Left renal cortex interstitium (tissue), 4 donors: ENCODE measurements at regions not wholly inside any gene's neighbourhood (a gene's known extent, or its start where the extent isn't known, plus 50 kb on each side); places are given as distances from the start of the nearest gene placed in this dataset.
"Not testable (repeated sequence)": the region's sequence is repeated elsewhere in the genome, so short reads cannot be mapped to it uniquely, and the experiment has no call there.

Source experiments
- DNase-seq, 4 donors: peaks; one replicate each; pipeline ENCODE4 v3.0.0-alpha.2; 2013; ENCODE audit warnings: low read depth in 4 of 4, low spot score in 2 of 4, missing footprints in 1 of 4

DNA sequence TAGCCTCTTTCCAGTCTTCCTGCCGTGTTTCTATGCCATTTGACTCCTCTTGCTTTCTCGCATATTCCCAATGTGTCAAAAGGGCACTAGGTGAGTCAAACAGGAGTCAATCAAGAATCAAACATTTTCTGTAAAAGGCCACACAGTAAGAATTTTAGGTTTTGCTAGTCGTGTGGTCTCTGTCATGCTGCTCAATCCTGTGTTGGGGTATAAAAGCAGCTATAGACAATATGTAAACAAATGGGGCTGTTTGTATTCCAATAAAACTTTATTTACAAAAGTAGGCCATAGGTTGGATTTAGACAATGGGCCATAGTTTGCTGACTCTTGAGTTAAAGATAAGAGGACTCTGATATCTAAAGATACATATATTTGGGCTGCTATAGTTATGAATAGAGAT is 235.4 kb upstream of the BTBD3 start:
- no peak for DNase-seq

DNA sequence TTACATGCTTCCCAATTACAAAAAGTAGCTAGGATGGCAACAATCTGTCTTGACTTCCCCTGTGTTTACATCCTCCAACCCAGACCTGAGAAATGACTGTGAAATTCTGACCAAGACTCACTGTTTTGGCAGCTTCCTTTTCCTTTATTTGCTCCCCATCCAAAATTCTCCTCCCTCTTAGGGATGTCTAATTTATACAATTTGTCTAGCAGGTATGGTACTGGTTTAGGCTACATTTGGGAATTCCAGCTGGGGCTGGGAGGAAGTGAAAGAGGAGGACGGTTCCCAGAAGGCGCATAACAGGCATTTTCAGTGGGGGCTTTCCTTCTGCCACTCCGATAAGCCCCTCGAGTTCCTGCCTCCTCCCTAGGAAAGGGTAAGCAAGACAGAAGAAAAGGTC is 231.5 kb upstream of the BTBD3 start:
- DNase-seq = no peak

GRCh38 chr20:11686820-11687543 is 230.7 kb upstream of the BTBD3 start:
- DNase-seq = no peak

GRCh38 chr20:11687546-11688292 is 230.0 kb upstream of the BTBD3 start:
- DNase-seq = no peak

DNA sequence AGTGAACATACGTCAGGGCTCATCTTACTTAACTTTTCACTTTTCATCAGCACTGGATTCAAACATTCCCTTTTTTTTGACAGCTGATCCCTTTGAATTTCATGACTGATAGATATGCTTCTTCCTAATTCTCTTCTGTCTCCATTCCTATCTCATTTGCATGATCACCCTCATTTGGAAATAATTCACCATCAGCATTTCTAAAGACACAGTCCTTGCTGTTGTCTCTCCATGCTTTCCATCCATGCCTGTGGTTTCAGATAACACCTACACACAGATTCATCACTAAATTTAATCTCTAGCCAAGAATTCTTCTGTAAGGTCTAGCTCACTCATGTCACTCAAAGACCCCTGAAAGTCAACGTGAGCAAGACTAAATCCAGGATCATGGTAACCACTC is 228.4 kb upstream of the BTBD3 start:
- no peak for DNase-seq

DNA sequence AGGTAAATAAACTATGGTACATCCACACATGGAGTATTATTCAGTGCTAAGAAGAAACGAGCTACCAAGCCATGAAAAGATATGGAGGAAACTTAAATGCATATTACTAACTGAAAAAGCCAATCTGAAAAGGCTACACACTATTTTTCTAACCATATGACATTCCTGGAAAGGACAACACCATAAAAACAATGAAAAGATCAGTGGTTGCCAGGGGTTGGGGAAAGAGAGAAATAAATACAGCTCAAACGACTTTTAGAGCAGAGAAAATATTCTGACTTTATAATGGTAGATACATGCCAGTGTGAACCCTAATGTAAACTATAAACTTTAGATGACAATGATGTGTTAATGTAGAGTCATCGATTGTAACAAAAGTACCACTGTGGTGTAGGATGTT is 225.9 kb upstream of the BTBD3 start:
- DNase-seq = no peak

DNA sequence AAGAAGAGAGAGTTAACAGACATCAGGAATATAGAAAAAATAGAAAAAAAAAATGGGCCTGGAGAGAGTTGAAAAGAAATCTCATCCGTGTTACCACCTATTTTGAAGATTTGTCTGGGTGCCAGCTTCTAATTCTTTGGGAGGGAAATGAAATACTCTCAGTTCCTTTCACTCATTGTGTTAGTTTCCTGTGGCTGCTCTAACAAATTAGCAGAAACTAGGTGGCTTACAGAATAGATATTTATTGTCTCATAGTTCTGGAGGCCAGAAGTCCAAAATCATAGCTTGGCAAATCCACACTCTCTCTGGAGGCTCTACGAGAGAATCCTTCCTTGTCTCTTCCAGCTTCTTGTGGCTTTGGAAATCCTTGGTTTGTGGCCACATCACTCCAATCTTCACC is 225.1 kb upstream of the BTBD3 start:
- DNase-seq = no peak

GRCh38 chr20:11694467-11694866 is 223.2 kb upstream of the BTBD3 start:
- DNase-seq = no peak

DNA sequence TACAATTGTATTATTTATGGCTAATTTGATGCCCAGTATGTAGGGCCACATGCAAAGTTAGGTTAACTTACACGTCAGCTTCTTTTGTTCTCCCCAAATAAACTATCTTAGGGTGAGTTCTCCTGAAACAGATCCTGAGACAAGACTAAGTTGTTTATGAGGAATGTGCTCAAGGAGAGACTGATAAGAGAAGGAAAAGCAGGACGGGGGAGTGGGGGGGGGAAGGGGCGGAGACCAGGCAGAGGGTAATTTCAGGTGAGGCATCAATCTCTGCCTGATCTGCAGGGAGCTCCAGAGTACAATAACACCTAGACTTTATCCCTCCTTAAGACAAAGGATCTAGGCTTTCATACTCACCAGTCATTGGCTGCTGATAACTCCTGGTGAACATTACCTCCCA is 220.6 kb upstream of the BTBD3 start:
- DNase-seq = no peak

GRCh38 chr20:11697646-11698045 is 220.0 kb upstream of the BTBD3 start:
- DNase-seq = no peak

DNA sequence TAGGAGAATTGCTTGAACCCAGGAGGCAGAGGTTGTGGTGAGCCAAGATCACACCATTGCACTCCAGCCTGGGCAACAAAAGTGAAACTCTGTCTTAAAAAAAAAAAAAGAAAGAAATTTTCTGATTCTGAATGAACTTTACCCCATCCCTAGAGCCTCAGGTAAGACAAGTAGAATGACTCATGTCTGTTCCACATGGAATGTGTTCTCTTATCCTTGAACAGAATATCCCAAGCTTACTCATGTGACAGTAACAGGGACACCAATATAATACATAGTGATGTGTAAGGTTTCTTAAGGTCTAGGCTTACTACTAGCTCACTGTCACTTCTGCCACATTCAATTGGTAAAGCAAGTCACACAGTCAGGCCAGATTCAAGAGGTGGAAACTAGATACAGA is 219.6 kb upstream of the BTBD3 start:
- no peak for DNase-seq

DNA sequence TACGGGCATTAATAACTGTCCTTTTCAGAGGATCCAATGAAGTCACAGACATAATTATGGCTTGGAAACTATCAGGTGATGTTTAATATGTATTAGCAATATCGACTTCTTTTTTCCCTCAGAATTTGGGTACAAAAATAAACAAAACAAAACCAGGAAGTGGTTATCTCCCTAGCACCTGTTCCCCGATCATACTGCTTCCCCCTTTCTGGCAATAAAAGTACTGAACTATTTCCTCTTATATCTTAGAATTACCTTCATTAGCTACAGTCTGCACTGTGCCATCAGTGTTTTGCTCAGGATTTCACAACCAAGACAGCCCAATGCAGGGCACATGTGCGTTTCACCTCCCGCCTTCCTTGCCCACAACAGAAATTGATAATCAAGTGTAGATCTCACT is 216.9 kb upstream of the BTBD3 start:
- no peak for DNase-seq

DNA sequence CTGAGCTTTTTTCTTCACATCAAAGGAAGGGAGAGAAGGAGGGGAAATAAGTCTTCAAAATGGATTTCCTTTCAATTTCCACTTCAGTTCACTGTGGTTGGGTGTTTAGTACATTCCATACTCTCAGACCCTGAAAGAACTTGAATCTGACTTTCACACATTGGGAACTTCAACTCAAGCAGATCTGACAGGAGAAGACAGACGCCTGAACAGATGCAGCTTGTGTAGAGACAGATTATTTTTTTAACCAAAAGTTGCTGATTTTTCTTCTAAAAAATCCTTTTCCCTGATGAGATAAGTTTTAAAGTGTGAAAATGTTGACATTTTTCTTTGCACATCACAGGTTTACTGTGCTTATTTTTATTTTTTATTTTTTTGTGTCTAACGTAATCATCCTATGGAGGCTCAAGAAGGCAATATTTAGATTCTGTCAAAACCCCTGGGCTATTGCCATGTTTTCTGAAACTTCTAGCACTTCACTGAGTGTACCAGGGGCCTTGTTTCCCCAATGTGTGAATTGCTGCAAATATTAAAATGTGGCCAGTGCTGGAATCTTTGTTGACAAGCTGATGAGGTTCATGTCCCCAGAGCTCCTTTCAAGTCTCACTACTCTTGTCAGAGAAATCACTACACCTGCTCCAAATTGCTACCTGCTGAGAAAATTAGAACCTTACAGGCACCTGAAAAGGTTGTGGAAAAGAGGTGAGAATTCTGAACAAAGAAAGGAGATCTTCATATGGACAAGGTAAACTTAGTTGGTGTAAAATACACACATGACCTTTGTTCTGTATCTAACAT is 214.8 kb upstream of the BTBD3 start:
- DNase-seq = no peak

GRCh38 chr20:11705512-11705911 is 212.2 kb upstream of the BTBD3 start:
- DNase-seq = no peak

DNA sequence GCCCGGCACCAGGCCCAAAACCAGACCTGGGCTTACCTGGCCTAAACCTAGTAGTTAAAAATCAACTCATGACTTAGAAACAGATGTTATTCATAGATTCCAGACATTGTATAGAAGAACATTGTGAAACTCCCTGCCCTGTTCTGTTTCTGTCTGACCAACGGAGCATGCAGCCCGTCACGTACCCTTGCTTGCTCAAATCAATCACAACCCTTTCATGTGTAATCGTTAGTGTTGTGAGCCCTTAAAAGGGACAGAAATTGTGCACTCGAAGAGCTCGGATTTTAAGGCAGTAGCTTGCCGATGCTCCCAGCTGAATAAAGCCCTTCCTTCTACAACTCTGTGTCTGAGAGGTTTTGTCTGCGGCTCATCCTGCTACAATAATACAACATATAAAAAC is 209.5 kb upstream of the BTBD3 start:
- not testable (repeated sequence) for DNase-seq

- DNase-seq = no peak
Measured at GRCh38 chr20:11711214-11711613, 206.5 kb upstream of the BTBD3 start.

- DNase-seq = no peak
Measured at GRCh38 chr20:11712639-11713160, 205.0 kb upstream of the BTBD3 start.

- no peak for DNase-seq
Measured at GRCh38 chr20:11714886-11715285, 202.8 kb upstream of the BTBD3 start.

DNA sequence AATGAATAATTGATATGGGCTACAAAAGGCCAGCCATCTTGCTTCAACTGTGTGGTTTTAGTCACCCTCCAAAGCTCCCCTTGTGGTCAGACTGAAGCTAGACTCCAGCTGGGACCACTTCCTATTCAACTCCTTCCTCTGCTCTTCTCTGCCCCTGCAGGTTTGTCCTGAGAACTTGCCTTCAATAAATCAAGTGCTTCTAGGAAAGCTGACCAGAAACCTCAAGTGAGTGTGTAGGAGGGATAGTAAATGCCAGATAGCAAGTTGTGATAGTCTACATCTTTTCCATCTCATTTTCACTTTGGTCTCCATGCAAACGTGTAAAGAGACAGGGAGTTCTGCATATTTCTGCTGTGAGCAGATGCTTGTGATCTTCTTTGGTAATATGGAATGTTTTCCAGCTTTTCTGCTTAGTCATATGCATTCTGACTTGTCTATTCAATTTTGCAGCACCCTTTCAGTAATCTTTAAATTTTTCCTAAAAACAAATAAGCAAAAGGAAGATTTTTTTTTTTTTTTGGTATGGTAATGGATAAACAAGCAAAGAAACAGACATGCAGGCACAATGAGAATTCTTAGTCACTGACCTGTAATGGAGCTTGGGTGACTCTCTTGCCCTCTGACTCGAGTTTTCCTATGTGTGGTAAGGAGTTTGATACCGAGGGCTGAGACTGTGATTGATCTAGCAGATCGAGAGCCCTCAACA is 201.3 kb upstream of the BTBD3 start:
- no peak for DNase-seq

DNA sequence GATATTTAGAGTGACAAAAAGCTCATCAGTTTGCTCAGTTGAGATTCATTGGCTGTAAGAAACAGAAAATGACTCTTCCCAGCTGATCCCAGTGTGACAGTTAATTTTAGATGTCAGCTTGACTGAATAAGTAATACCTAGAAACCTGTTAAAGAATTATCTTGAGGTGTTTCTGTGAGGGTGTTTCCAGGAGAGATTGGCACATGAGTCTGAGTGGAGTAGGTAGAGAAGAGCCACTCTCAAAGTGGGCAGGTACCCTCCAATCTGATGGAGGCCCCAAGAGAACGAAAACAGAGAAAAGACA is 200.8 kb upstream of the BTBD3 start:
- DNase-seq = no peak

DNA sequence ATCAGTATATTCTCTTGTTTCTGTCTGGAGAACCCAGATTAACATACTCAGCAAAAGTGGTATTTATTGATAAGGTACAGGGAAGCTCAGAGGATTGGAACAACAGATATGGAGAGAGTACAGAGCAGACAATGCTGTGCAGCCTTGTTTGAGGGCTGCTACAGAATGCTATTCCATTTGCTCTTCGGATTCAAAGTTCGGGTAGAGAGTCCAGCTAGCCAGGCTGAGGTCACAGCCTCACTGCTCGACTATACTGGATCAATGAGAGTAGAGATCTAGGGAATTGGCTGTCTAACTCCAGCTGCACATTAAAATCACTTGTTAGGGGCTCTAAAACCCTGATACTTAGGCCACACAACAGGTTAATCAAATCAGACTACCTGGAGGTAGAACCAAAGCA is 200.1 kb upstream of the BTBD3 start:
- DNase-seq = no peak
